GM19240 (cell line): ENCODE measurements at regions not wholly inside any gene's neighbourhood (a gene's known extent, or its start where the extent isn't known, plus 50 kb on each side); places are given as distances from the start of the nearest gene placed in this dataset.
"Not testable (repeated sequence)": the region's sequence is repeated elsewhere in the genome, so short reads cannot be mapped to it uniquely, and the experiment has no call there.

ENCODE experiments used
- DNase-seq: peaks from one replicate; pipeline ENCODE4 v3.0.0; 2011; ENCODE audit warnings: low spot score; ENCODE audit not compliant: insufficient read length

DNA sequence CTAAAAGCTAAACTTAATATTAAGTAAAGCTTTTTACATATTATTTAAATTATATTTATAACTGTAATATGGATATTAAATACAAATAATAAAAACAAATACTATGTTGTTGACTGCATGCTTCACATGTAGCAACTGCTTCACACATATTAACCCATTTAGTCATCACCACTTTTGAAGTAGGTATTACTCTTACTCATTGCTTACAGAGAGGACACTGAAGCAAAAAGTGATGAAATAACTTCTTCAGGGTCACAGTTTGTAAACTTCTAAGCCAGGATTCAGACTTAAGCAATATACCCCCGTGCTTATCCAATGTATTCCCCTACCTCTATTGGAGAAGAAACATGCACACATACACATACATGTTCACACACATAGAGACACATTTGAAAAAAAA lies 166.6 kb downstream of the DKK2 start:
- DNase-seq, result no peak

DNA sequence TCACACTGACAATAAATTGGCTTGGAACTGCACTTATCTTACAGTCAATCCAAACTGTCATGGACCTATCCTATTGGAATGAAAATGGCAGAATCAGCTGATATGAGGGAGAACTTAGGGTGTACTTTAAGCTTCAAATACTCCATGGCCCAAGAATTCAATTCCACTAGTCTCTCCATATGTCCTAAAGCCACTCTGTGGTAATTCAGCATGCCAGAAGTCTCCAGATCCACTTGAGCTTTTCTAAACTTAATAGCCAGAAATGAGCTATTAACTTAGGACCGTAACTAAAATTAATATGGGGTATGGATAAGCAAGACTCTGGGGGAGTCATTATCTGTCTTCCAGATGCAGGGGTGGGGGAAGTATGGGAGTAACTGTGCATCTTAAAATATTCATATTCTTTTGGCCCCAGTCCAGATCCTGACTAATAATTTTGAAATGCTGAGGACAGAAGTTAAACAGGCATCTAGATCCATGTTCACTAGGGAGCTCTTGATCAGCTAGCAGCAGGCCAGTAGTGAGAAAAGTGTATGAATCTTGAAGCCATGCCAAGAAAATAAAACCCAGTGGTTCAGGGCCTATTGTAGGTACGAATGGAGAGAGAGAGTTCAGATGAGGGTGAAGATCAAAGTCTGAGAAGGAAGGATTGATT lies 167.6 kb downstream of the DKK2 start:
- no peak for DNase-seq

DNA sequence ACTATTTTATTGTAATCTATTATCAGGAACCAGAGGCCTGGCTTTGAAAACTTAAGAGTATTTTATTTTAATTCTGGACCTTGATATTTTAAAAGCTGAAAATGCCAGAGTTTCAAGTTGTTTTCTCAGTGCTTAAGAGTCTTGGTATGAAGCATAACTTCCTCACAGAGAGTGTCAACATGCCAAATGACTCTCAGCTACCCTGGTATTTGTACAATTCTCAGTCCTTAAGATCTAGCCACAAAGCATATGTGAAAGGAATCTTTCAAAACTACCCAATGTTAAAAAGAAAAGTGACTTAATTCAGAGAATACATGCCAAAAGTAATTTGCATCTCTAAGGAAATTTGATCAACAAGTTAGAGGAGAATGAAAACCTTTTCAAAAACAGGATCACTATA lies 171.9 kb downstream of the DKK2 start:
- DNase-seq, result no peak

DNA sequence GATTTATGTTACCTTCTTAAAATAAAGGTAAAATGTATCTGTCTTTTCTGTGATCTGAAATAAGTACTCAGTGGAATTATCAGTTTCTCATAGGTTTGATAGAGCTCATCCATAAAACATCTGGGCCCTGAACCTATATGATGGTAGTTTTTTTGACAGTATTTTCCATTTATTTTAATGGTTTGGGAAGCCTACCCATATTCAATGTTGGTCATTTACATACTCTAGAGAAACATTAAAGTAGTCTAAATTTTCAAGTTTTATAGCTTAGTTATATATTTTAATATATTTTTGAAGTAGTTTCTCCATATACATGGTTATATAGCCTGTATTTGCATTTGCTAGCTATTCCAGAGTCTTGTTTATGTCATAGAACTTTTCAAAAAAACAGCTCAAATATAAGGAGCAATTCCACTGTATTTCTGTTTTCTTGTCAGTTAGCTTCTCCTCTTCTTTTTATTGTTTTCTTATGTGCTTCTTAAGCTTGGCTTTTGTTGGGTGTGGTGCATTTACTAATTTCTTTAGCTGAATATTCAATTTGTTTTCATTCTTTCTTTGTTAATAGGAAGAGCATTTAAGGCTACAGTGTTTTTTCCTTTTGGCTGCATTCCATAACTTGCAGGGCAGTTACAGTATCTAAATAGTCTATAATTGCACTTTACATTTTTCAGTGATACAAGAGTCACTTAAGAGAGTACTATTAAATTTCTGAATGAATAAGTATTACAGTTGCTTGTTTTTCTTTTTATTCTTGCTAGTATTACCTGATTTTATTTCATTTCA lies 181.4 kb downstream of the DKK2 start:
- DNase-seq, result no peak

DNA sequence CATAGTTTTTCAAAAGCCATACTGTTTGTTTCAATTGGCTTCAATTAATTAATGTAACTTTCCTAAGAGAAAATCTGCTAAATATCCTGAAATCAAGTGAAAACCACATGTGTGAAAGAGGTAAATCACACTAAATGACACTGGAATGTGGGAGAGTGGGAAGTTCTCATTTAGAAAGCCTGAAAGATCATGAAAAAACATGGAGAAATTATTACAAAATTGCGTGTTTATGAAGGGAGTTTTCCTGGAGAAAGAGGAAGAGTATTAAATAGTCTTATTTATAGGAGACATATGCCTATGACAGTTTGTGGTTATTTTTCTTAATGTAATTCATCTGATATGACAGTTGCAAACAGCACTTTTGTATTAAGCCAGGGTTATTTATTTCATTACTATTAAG lies 183.7 kb downstream of the DKK2 start:
- no peak for DNase-seq

DNA sequence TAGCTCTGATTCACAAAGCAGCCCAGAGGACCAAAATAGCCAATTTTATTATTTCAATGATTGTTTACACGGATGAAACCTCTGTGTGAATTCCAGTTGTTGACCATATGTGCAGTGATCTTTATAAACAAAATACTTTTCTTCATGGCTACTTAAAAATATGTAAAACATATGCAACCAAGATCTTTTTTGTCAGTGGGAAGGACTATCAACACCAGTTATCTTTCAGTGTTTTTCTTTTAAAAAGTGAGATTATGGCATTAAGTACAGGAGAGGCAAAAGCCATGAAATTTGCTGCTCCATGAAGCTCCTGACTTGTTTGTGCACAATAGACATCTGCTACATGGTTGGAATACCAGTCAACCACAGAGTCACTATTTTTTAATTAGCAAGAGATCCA lies 184.4 kb downstream of the DKK2 start:
- no peak for DNase-seq

DNA sequence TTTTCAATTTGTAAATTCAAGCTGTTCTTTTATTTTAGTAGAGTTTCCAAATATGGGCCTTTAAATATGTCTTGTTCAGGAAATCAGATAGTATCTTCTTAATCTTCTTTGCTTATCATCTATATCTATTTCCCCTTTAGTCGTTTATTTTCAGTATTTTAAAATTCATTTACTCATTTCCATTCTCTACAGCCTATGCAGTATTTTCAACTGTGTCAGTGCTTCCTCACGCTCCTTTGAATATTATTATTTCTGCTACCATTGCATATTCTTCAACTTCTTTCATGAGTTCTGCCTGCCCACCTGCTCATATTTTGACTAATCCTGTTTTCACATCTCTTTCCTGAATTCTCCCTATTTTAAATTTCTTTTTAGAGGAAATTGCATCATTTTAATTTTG lies 185.4 kb downstream of the DKK2 start:
- no peak for DNase-seq

DNA sequence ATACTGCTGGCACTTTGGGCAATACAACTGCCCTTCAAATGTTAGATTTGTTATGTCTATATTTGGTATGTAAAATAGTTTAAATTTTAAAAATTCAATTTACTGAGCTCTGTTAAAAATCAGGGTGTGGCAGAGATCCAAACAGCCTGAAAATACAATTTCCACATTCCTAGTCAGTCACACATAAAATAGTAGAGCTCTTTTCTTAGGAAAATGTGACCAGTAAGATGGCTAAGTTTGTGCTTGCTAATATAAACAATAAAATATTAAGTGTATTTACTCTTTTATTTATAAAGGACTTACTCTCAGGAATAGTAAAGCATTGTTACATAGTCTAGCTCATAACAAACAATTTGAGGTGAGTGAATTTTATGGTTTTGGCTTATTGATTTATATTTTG lies 200.2 kb downstream of the DKK2 start:
- no peak for DNase-seq

DNA sequence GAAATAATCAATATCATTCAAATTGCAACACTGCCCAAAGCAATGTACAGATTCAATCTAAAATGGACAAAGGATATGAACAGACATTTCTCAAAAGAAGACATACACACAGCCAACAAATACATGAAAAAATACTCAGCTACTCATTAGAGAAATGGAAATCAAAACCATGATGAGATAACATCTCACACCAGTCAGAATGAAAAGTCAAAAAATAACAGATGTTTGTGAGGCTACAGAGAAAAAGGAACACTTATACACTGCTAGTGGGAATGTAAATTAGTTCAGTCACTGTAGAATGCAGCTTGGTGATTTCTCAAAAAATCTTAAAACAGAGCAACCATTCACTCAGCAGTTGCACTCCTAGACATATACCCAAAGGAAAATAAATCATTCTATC lies 205.2 kb downstream of the DKK2 start:
- no peak for DNase-seq

DNA sequence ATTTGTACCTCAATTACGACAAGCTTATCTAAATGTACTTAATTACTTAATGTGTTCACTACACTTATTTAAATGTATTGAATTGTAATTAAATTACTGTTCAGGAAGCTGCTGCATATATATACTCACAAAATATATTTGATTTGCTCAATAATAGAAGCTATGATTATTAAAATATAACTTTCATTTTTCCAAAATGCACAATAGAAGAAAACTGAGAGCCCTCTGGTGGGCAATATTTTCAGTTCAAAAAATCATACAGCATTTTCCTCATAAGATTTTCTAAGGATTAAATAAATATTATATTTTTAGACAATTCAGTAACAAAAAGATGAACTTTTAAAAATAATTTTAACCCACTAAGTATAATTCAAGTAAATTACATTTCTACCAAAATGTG lies 217.3 kb downstream of the DKK2 start:
- no peak for DNase-seq

DNA sequence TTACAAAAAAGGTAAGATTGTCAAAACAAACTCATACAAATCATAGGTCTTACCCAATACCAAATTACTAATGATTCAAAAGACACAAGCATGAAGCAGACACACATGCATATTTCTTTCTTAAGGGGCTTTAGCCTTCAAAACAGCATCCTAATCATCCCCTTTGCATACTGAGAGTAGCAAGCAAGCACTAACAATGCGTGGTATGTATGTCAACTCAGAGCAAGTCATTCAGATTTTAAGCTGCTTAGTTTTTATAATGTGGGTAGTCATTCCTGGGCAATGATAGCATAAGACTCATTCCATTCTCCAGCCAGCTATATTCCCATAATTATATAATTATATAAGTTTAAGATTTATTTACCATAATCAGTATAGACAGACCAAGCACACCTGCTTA lies 219.6 kb downstream of the DKK2 start:
- DNase-seq, result no peak

DNA sequence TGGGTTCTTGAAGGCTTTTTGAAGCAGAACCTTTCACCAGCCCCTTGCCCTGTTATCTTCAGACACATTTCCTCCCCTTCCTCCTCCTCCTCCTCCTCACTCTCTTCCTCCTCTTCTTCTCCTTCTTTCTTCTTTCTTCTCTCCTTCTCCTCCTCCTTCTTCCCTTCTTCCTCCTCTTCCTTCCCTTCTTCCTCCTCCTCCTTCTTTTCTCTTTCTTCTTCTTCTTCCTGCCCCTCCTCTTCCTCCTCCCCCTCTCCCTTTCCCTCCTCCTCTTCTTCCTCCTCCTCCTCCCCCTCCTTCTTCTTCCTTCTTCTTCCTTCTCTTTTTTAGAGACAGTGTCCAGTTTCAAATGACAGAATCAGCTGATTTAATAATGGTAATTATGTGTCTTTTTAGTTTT lies 226.0 kb downstream of the DKK2 start:
- no peak for DNase-seq

DNA sequence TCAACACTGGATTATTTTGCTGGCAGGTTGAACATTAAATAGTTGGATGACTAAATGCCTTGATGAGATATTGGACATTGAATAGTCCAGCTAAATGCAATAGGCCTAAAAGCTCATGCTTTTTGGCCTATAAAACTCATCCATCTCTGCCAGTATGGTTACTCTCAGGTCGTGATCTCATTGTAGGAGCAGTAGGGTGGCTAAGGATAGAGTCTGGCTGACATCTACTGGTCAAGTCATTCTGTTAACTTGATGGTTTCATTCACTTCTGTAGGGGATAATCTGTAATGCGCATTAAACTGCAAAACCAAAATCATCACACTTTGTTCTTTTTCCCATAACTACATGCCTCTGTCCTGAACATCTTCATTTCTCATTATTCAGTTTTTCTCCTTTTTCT lies 227.0 kb downstream of the DKK2 start:
- DNase-seq, result no peak

DNA sequence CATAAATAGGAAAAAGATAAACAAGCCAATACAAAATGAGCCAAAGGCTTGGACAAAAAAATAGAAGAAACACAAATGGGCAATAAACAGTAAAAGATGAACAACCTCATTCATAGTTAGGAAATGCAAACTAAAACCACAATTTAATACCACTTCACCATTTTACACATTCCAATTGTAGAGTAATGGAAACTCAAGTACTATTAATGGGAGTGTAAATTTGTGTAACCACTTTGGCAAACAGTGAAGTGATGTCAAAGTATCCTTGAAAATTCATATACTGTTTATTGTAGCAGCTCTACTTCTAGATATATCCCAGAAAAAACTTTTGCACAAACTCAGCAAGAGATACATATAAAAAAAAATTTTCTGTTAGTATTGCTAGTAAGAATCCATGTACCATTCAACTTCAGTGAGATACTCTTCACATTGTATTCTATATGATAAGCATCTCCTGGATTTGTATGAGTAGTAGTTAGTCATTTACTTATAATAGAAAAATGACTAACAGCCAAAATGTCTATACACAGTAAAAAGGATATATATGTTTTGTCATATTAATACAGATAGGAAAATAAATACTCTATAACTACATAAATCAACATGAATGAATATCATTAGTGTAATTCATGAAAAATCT lies 229.8 kb downstream of the DKK2 start:
- DNase-seq, result no peak

DNA sequence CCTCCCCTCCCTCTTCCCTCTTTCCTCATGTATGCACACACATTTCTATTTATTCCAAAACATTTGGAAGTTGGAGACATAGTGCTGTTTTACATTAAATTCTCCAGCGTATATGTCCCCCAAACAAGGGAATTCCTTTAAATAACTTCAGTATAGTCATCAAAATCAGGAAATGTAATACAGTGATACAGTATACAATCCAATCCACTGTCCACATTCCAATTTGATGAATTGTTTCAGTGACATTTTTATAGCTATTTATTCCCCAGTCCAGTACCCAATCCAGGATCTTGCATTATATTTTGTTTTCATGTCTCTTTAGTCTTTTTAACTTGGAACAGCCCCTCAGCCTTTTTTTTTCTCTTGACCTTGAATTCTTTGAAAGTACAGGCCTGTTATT lies 233.0 kb downstream of the DKK2 start:
- DNase-seq, result no peak

DNA sequence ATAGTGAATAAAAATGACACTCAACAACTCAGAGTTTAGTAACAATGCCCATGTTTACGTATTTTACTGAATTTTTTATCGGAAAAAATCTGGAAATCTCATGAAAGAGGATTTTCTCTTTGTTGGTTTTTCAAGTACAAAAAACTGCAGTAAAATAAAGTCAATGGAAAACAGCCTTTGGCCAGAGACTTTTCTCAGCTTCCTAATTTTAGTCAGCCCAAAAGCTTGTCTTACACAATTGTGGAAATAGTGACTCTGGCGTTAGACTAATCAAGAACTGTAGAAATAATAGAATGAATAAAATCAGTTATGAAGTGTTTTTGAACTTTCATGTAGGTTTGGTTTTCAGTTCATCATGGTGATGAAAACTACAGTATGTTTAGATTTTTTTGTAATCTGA lies 234.7 kb downstream of the DKK2 start:
- DNase-seq, result no peak

DNA sequence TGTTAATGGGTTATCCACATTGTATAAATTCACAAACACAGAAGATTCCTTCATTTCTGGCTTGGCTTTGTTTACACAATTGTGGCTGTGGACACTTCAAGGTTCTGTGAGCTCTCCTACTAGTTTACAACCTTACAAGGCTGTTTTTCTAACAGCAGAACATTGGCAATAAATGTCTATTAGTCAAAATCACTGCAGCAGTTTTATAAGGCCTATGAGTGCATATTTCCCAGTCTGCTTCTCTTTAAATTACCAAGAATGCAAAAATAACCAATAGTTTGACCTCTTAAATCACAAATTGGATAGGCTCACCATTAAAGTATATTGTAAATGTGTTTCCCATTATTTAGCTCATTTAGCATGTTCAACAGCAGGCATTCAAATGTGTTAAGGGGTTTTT lies 239.2 kb downstream of the DKK2 start:
- no peak for DNase-seq

DNA sequence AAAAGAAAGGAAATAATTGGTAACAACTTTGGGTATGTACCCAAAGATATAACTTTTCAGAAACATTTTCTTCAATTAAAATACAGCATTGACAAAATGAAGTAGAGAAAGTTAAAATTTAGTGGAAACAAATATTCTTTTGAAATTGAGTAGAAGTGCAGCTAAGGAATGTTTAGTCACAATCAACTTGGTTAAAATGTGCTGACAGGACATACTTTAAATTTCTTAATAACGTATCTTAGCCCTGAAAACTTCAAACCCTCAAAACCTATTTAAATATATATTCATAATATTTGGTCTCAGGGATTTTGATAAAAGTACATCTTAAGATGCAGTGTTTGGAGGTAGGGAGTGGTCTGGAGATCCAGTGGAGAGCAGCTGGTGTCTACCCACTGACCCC lies 240.8 kb downstream of the DKK2 start:
- no peak for DNase-seq

DNA sequence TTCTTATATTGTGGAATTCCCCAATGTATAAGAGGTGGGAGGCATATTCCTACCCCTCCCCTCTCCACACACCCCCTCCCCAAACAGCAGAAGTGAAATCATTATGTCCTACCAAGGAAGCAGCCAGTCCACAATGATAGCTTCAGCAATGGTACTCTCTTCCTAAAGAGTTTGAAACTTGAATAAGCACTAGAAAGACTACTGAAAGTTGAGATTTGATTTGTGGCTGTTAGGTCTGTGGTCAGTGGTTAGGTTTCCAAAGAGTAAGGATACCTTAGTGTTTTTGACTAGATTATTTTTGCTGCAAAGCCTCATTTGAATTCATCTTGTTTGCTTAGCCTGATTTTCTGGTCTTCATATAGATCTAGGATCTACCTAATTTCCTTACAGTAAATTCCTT lies 242.2 kb downstream of the DKK2 start:
- no peak for DNase-seq

DNA sequence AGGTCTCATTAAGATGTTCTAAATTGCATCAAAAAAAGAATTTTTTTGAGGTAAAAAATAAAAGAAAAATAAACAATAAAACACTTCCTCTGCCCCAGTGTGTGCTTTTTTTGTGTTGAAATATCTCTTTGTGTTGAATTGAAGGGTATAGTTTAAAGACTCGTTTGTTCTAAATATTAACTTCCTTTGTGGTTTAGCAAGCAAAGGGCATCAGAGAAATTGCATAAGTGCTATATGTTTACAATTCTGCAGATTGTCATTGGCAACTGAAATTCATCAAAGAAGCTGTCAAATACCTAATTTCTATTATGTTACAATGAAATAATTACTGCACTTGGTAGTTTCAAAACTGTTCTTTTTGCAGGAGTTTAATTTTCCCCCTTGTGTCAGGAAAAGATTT lies 260.5 kb downstream of the DKK2 start:
- no peak for DNase-seq

DNA sequence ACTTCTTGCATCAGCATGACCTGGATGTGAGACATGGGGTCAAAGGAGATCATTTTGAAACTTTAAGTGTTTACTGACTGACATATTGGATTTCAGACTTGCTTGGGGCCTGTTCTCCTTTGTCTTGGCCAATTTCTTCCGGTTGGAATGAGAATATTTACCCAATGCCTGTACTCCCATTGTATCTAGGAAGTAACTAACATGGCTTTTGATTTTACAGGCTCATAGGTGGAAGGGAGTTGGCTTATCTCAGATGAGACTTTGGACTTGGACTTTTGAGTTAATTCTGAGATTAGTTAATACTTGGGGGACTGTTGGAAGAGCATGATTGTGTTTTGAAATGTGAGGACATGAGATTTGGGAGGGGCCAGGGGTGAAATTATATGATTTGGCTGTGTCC lies 262.1 kb downstream of the DKK2 start:
- not testable (repeated sequence) for DNase-seq

DNA sequence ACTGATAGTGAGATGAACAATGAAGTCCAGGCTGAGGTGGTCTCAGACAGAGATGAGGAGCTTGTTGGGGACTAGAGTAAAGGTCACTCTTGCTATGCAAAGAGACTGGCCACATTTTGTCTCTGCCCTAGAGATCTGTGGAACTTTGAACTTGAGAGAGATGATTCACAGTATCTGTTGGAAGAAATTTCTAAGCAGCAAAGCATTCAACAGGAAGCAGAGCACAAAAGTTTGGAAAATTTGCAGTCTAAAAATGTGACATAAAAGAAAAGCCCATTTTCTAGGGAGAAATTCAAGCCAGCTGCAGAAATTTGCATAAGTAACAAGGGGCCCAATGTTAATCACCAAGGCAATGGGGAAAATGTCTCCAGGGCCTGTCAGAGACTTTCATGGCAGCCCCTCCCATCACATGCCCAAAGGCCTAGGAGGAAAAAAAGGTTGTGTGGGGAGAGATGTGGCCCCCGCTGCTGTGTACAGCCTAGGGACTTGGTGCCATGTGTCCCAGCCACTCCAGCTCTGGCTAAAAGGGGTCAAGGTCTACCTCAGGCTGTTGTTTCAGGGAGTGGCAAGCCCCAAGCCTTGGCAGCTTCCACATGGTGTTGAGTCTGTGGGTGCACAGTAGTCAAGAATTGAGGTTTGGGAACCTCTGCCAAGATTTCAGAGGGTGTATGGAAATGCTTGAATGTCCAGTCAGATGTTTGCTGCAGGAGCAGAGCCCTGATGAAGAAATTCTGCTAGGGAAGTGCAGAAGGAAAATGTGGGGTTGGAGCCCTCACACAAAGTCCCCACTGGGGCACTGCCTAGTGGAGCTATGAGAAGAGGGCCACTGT lies 262.8 kb downstream of the DKK2 start:
- no peak for DNase-seq
